ENCODE measurements at regions not wholly inside any gene's neighbourhood (a gene's known extent, or its start where the extent isn't known, plus 50 kb on each side); places are given as distances from the start of the nearest gene placed in this dataset.

DNA sequence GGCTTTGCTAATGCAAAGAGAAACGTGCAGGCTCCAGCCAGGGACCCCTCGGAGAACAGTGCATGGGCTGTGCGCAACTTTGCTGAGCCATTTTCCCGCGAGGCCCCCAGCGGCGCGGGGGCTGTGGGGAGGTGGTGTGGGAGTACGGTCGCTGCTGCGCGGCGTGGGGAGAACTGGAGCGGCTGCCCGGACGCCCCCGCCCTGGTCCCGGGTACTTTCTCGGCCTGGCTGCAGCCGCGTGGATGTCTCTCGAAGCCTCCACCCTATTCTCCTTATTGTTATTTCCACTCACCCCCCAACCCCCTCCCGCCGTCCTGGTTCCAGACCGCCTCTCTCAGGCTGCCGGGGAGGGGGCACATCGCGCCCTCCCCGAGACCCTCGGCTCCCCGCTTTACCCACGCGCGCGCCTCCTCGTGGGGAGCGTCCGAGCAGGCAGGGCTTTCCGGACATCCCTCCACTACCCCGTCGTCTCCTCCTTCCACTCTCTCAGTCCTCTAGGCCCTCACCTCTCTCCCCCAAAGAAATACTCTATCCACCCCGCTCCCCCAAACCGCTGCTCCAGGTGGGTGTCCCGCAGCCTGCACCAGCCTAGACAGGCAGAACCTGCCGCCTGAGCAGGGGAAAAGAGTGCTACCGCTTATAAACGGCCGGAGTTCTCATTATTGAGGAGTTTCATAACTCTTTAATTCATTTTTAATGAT lies 68.6 kb upstream of the TBCA start:
- no peak for DNase-seq (ENCODE audit: low spot score)

DNA sequence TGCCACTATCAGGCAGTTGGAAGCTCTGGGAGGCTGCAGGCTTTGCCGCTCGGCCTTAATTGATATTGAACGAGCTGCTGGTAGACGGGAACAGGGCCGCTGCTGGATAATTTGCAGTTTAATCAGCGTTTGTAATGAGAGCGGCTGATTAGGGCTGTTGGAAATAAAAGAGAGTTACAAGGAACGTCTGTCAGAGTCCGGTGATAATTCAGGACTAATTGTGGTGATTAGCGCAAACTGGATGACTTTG lies 68.2 kb upstream of the TBCA start:
- no peak for DNase-seq (ENCODE audit: low spot score)

DNA sequence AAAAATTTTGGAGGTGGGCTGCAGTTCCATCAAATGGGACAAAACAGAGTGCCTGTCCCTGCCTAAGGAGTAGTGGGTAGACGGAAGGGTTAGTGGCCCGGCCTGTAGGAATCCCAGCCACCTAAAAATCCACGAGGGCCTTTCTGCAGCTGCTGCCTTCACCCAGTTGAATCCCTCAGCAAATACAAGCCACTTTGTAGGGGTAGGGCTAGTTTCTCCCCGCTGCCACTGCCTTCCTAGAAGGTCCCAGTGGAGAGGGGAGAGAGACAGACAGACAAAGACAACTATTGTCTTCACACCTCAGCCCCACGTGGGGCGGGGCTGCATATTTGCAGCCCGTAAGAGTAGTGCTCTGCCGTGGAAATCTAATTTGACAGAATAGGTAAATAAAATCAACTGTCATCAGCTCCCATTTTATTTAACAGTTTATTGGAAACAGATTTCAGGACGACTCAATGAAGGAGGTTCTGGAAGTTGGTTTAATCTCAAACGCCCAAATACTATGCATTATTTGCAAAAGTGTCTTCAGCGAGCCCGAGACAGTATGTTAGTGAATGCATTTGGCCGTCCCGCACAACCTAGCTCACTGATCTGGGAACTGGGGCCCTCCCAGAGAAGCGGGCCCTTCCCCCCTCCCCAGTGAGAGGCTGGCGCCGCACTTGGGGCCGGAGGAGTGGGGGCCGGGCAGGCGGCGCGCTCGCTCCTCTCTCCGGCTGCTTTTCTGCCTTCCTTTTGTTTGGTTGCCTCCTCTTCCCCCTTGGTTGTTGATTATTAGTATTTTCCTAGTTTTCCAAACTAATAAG lies 67.6 kb upstream of the TBCA start:
- DNase-seq (ENCODE audit: low spot score): peak; percentile 53

DNA sequence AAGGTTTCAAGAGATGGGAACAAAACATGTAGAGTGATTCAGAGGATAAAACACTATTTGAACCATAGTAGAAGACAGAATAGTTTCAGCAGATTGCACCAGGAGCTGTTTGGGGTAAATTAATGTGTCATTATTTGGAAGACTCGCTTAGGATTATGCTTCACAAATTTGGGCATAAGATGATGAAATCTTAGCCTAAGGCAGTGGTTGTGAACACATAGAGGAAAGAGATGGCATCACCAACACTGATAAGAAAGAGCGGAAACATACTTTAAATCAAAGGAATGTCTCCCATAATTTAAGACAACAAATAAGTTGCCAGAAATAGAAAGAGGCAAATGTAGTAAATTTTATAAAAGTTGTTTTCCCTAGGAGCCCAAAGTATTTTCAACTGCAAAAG lies 66.1 kb upstream of the TBCA start:
- no peak for DNase-seq (ENCODE audit: low spot score)

DNA sequence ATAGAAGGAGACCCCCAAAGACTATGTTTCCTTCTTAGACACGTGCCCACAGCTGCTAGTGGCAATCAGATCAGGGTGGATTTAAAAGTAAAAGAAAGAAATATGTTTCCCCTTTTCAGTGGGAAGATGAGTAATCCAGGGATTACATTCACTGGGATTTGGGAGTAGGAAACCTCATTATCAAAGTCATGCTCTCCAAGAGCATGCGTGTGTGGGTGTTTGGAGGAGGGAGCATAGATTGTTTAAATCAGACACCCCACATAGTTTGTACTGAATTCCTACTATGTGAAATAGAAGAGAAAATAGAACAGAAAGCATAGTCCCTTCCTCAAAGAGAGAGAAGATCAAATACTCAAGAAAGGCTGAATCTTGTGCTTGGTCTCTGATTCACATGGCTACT lies 65.5 kb upstream of the TBCA start:
- no peak for DNase-seq (ENCODE audit: low spot score)

DNA sequence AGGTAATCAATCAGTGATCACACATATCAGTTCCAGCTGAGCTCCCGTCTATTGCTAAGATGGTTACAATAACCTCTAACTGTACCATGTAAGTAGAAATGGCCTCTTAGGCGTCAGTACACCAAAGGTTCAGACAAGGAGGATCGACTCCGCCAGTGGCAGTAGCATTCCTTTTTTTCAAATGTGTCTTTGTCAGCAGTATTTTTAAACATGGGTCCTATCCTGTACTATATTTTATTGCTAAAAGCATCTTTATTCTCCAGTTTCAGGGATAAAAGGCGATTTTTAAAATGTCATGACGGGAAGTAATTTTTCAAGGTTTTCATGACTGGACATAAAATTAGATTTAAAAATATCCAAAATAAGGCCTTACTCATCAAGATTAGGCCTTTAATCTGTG lies 64.8 kb upstream of the TBCA start:
- no peak for DNase-seq (ENCODE audit: low spot score)

DNA sequence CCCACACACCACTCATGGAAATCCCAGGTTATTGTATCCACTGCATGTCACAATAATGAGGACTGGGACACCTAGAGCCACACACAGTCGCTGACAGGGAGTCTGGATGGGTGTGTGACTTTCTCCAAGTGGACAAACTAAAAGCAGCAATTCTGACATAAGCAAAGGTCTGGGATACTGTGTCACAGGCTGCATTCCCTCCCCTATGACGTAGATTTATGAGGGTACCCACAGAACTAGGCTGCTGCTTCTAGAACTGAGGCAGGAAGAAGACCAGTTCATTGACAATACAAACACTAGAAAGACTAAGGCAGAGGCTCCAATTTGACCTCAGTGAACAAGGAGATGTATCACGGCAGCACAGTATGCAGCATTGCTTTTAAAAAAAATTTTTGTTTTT lies 63.6 kb upstream of the TBCA start:
- no peak for DNase-seq (ENCODE audit: low spot score)

DNA sequence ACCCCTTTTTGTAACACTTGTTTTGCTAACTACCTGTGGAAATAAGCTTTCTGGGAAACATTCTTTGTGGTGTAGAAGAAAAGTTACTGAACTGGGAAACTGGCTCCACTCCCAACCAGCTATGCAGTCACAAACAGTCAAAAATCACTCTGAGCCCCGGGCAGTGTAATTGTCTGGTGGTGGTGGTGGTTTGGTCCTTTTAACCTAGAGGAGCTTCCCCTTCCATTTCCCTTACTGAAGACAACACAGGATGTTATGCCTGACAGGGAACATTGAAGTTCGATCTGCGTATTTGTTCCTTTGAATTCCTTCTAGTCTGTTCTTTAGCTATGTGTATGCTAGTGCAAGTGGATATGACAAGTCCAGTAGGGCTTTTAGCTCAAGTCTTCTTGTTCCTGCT lies 56.8 kb upstream of the TBCA start:
- no peak for DNase-seq (ENCODE audit: low spot score)

DNA sequence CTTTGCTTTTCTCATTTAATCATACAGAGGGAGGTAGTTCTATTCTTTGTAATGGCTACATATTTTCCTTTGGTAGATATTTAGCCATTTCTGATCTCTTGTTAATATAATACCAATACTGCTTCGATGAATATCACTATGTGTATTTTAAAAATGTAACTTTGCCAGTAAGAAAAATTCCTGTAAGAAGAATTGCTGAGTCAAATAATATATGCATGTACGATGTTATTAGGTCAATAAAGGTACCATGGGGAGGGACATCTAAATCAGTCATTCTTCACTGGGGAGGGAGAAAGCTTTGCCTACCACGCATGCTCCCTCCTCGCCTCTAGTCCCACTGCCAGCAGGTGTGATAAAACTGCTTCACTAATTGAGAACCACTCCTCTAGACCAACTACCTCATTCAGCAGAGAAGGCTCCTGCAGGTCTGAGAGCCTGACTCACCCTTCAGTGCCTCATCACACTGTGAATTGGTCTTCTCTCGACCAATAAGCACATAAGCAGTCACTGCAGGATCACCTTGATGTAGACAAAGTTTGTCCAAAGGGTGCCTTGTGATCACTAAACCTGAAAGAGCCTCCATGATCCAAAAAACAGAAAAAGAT lies 56.1 kb upstream of the TBCA start:
- no peak for DNase-seq (ENCODE audit: low spot score)

DNA sequence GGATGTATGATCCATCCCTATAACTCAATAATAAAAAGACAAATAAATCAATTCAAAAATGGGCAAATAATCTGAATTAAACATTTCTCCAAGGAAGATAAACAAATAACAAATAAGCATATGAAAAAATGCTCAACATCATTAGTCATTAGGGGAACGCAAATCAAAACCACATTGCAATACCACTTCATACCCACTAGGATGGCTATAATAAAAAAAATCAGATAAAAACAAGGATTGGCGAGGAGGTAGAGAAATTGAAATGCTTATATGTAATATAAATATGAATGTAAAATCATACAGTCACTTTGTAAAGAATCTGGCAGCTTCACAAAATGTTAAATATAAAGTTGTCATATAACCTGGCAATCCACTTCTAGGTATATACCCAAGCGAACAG lies 52.3 kb upstream of the TBCA start:
- DNase-seq (ENCODE audit: low spot score): no peak
